ENCODE measurements at regions not wholly inside any gene's neighbourhood (a gene's known extent, or its start where the extent isn't known, plus 50 kb on each side); places are given as distances from the start of the nearest gene placed in this dataset.

DNA sequence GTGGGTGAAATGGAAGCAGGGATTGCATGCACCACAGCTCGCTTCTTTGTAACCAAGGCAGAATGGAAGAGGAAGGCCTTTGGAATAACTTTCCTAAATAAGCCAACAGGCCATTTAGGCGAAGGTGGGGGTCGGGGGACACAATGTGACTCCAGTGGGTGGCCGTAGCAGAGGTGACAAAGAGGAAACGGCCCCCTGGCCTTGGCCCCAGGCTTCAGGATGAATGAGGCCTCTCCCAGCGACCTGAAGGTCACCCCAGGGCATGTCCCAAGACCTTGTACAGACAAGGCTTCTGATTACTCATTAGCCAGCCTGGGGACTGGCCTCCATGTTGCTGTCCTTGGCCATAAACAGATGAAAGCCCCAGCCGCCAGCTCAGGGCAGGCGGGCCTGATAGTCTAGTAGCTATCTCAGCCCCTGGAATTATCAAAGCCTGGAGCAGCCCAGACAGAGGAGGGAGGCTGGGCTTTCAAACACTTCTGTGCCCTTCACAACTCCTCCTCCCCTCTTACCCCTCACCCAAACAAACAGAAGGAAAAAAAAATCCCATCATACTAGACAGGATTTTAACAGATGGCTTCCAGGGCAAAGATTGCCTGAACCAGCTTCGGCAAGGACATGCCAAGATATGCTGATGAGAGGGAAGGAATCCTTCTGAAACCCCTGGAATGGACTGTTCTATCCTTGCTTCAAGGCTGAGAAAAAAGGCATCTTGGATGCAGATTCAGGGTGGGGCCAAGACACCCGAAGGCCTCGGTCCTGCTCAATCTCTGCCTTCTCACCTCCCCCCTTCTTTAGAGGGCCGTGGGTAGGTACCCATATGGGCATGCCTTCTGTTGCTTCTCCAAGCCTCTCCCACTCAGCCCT lies 142.3 kb upstream of the PARP11 start:
- H3K4me3 ChIP-seq = no peak overlapping the region
- no peaks in the 10 kb centered on the region for H3K27me3 ChIP-seq
- TF ChIP-seq POLR2A (IDR thresholded peaks at IDR 0.05) (no peak), POLR2AphosphoS5 (IDR thresholded peaks at IDR 0.05; ENCODE audit: insufficient read depth in 1 of 2, low read depth in 1 of 2) (no peak)
- TF ChIP-seq, protein P1, sequence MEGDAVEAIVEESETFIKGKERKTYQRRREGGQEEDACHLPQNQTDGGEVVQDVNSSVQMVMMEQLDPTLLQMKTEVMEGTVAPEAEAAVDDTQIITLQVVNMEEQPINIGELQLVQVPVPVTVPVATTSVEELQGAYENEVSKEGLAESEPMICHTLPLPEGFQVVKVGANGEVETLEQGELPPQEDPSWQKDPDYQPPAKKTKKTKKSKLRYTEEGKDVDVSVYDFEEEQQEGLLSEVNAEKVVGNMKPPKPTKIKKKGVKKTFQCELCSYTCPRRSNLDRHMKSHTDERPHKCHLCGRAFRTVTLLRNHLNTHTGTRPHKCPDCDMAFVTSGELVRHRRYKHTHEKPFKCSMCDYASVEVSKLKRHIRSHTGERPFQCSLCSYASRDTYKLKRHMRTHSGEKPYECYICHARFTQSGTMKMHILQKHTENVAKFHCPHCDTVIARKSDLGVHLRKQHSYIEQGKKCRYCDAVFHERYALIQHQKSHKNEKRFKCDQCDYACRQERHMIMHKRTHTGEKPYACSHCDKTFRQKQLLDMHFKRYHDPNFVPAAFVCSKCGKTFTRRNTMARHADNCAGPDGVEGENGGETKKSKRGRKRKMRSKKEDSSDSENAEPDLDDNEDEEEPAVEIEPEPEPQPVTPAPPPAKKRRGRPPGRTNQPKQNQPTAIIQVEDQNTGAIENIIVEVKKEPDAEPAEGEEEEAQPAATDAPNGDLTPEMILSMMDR (IDR thresholded peaks at IDR 0.05) = no peak
- intact Hi-C loops (cut with DNase I) = no loop called here
- H3K9me3 ChIP-seq = no peaks in the 10 kb centered on the region
- H3K27ac ChIP-seq = no peak overlapping the region
- DNase-seq (ENCODE audit: extremely low spot score in 2 of 2) = no peak
- no peaks in the 10 kb centered on the region for H3K4me1 ChIP-seq
- H3K36me3 ChIP-seq = no peaks in the 10 kb centered on the region

DNA sequence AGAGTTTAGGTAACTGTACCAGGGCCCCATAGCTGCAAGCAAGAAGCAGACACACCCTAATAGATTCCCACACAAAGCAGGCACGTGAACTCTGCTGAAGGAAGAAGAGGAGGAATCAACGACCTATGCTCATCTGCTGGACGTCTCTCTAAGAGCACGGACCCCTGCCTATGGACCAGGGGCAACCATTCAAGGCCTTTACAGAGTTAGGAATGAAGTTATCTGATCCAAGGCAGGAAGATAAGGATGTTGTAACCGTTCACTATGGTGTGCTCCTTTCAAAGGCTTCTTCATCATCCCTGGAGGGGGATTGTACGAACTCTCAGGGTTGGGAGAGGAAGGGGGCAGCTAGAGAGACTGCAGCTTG lies 141.6 kb upstream of the PARP11 start:
- H3K4me1 ChIP-seq = no peaks in the 10 kb centered on the region
- no peaks in the 10 kb centered on the region for H3K27me3 ChIP-seq
- H3K36me3 ChIP-seq = no peaks in the 10 kb centered on the region
- H3K4me3 ChIP-seq = no peak overlapping the region
- TF ChIP-seq POLR2A (IDR thresholded peaks at IDR 0.05) (no peak), POLR2AphosphoS5 (IDR thresholded peaks at IDR 0.05; ENCODE audit: insufficient read depth in 1 of 2, low read depth in 1 of 2) (no peak)
- TF ChIP-seq, protein P1 (IDR thresholded peaks at IDR 0.05) = no peak
- no peaks in the 10 kb centered on the region for H3K9me3 ChIP-seq
- intact Hi-C loops (cut with DNase I) = no loop called here
- H3K27ac ChIP-seq = no peak overlapping the region
- no peak for DNase-seq (ENCODE audit: extremely low spot score in 2 of 2)

DNA sequence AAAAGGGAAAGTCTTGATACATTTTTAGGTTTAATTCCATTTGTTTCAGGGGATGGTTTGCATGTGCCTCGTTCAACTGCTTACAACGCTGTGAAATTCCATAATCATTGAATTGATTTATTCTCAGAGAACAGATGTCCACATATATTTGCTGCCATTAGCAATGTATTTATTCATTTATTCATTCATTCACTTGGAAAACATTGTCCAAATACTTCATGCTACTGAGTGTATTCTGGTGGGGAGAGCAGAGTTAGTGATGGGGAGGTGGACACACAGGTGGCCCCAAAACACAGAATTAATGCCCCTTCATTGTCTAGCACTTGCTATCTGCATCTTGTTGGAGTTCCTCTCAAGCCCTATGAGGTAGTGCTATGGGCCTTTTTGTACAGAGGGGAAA lies 141.2 kb upstream of the PARP11 start:
- Histone ChIP-seq H3K4me1 (no peaks in the 10 kb centered on the region), H3K27ac (no peak overlapping the region), H3K36me3 (no peaks in the 10 kb centered on the region), H3K4me3 (no peak overlapping the region), H3K9me3 (no peaks in the 10 kb centered on the region), H3K27me3 (no peaks in the 10 kb centered on the region)
- intact Hi-C loops (cut with DNase I) = no loop called here
- TF ChIP-seq, protein P1 (IDR thresholded peaks at IDR 0.05) = no peak
- TF ChIP-seq POLR2A (IDR thresholded peaks at IDR 0.05) (no peak), POLR2AphosphoS5 (IDR thresholded peaks at IDR 0.05; ENCODE audit: insufficient read depth in 1 of 2, low read depth in 1 of 2) (no peak)
- no peak for DNase-seq (ENCODE audit: extremely low spot score in 2 of 2)

DNA sequence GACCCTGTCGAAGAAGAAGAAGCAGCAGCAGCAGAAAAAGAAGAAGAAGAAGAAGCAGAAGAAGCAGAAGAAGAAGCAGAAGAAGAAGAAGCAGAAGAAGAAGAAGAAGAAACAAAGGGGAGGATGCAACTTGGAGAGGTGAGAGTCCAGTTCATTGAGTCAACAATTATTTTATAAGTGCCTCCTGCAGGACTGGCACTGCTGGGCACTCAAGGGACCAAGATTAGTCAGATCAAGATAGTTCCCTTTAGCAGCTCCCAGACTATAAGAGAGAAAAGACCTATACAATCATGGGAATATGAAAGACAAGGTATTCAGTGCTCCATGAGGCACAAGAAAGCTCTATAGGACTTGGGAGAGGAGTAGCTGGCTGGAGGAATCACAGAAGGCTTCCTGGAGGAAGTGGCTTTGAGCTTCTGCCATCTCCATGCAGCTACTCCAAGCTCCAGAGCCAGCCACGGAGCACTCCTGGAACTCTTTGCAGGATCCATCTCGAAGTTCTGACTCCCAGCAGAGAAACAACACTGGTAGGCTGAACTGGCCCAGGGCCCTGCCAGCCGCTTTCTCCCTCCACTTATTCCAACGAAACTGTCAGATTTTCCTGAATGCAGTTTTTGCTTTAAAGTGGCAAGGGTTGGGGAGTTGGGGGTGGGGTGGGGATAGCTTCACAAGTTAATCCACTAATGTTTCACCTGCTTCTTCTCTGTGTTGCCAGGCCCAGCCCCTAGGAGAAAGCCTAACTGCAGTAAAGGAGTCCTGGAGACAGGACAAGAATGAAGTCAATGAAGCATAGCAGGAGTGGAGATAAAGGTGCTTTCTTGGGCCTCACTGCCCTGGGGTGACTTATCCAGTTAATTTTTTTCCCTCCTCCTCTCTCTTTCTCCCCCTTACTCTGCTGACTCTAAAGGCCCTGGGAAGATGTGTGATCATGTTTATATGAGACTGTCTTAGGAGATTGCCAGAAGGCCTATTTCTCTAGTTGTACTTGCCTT lies 140.1 kb upstream of the PARP11 start:
- intact Hi-C loops (cut with DNase I) = no loop called here
- Histone ChIP-seq H3K9me3 (no peaks in the 10 kb centered on the region), H3K36me3 (no peaks in the 10 kb centered on the region), H3K4me1 (no peaks in the 10 kb centered on the region), H3K4me3 (no peak overlapping the region), H3K27ac (no peak overlapping the region), H3K27me3 (no peaks in the 10 kb centered on the region)
- TF ChIP-seq POLR2AphosphoS5 (IDR thresholded peaks at IDR 0.05; ENCODE audit: insufficient read depth in 1 of 2, low read depth in 1 of 2) (no peak), POLR2A (IDR thresholded peaks at IDR 0.05) (no peak)
- TF ChIP-seq, protein P1 (IDR thresholded peaks at IDR 0.05) = no peak
- DNase-seq (ENCODE audit: extremely low spot score in 2 of 2) = no peak
